ENCODE measurements at regions not wholly inside any gene's neighbourhood (a gene's known extent, or its start where the extent isn't known, plus 50 kb on each side); places are given as distances from the start of the nearest gene placed in this dataset.

DNA sequence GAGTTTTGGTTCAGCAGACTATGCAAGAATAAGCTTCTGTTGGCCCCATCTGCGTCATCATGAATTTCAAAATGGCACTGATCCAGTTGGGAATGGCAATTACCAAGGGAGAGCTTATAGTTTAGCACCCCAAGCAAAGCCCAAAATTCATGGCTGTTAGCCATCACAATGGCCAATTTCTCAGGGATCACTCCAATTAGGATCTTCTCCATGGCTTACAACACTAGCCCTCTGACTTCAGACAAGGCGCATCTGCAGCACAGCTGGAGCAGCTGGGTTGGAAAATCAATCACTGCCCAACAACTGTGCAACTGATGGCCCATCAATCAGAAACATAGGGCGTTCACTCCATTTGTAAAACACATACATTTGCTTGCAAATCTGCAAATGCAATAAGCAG lies 273.6 kb downstream of the SRBD1 start:
- no peak for DNase-seq

DNA sequence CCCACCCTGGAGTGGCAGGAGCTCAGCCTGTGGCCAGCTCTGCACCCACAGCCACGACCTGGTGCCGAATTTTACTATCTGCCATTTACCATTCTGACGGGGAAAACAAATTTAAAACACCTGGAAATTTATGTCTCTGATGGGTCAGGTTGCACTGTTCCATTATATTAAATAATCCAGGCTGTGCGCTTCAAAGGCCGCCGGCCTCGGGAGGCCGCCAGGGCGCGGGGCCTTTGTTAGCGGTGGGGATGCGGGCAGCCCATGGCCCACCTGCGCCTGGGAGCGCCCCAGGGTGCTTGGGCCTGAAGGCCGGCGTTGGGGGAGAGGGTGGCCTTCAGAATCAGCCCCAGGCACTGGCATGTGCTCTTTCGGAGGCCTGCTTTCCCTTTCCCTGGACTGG lies 276.9 kb downstream of the SRBD1 start:
- DNase-seq = no peak

DNA sequence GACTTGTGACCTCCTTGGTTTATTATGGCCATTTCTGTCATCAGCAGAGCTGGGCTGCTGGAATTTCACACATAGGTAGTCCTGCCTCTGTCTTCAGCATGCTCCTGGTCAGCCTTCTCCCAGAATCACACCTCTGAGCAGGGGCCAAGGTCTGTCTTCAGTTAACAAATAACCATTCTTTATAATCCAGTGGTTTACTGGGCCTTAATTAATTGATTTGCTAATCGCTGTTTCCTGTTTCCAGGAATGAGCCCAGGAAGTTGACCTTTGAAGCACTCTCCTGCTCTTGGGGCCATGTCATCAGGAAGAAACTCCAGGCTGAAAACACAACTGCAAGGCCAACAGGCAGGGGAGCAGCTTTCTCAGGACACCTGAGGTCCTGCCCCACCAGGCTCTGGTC lies 278.5 kb downstream of the SRBD1 start:
- DNase-seq = no peak

DNA sequence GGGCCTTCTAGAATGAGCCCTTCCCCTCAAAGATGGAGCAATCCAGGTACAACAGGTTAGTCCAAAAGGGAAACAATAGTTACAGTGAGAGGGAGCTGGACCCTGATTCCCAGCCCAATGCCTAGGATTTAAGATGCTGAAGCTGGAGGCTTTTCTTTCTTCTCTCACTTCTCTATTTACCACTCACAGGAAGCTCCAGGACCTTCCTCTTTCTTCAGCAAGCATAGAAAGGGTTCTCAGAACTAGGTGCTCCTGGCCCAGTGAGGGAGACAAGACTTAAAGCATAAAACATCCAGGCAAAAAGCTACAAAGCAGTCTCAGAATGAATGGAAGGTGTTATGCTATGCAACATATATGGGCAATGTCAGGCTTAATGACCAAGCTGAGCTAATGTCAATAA lies 279.0 kb downstream of the SRBD1 start:
- DNase-seq = no peak

DNA sequence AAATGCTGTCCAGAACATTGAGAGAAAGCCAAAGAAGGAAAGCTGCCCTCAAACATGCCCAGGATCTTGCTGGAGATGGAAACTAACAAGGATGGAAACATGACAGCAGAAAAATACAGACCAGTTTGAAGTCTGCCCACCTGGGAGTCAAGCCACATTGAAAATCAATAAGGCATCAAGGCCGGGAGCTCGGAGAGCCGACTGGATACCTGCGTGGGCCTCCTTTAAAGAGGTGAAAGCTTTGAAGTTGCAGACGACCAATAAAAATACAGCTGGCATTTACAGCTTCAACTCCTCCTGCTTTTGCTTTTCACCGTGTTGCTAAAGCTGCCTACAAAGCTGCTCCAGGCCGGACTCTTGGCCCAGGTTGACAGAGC lies 279.7 kb downstream of the SRBD1 start:
- no peak for DNase-seq

DNA sequence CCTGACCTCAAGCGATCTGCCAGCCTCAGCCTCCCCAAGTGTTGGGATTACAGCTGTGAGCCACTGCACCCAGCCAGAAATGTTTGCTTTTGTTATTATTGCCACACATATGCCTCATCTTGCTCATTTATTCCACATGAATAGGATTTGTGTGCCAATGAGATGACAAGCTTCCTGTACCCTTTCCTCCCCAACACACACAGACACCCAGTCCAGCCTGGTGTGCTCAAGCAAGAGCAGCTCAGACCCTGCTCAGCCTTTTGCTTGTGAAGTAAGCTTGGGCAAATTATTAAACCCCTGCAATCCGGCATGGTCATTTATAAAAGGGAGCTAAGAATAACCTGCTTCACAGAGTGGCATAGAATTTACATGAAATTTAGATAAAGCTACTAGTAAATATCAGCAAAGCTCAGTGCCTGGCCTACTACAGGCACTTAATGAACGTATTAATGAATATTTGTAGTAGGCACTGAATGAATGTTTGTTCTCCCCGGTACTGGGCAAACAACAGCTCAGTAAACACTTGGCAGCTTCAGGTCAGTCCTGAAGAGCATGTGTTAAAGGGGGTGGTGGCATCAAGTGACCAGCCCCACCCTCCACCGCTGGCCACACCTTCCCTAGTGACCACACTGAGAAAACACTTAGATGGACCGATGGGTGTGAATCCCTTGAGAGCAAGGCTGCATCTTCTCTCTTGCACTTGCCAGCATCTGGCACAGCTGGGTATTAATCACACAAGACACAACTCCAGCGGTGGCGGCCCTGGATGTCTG lies 280.2 kb downstream of the SRBD1 start:
- DNase-seq = no peak

DNA sequence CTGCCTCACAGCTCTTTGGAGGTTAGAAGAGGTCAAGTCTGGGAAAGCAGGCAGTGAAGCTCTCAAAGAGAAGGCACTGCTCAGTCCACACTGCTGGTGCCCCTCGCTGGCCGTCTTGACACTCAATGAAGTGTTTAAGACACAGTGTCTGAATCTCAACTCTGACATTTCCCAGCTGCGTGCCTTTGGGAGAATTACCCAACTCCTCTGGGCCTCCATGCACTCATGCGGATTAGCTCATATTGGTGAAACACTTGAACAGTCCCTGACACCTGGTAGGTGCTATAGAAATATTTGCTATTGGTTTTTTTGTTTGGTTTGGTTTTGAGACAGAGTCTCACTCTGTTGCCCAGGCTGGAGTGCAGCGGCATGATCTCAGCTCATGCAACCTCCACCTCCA lies 281.0 kb downstream of the SRBD1 start:
- DNase-seq = no peak

DNA sequence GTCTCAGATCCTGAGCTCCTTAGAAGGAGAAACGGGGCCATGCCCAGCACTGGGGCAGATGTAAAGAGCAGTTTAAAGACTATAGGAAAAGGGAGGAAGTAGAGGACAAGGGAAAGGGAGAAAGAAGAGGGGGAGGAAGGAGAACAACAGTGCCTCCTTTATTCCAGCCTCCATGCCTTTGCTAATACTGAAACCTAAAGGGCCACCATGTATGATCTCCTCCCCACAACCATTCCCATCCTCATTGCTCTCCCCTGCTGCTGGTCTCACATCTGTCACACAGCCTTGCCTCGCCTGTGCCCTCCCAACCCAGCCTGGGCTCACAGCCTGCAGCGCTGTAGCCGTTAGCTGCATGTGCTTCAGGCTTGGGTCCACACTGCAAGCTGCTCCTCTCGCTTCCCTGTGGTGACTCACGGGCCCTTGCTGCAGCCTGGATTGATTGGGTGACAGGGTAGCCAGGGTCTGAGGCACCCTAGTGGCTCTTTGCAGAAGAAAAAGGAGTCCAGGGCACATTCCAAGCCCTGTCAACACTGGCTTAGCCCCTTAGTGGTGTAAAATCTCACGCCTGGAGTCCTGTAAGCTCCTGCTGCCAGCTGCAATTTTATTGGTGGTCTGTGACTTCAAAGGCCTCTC lies 281.9 kb downstream of the SRBD1 start:
- DNase-seq = peak; percentile 35

DNA sequence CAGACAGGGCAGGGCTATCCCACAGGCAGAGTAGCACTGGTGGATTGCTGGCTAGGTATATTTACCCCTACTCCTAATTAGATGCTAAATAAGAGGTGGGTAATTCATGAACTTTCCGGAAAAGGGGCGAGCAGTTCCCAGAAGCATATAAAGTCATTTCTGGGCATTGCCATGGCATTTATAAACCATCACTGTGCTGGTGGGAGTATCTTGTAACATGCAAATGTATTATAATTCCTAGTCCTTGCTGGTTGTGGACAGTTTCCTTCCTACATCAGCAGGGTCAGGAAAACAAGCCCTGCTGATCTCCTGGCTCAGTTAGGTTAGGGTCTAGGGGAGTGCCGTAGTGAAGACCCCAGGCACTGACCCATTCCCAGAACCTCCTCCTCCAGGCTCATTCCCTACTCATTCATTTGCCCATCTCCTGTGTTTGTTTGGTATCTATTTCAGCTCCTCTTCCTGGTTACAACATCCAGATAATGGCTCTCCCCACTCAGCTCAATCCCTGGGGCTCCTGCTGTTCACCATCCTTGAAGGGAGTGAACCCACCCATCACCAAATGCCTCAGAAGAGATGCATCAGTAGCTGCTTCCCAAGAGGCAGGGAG lies 282.7 kb downstream of the SRBD1 start:
- DNase-seq = no peak

DNA sequence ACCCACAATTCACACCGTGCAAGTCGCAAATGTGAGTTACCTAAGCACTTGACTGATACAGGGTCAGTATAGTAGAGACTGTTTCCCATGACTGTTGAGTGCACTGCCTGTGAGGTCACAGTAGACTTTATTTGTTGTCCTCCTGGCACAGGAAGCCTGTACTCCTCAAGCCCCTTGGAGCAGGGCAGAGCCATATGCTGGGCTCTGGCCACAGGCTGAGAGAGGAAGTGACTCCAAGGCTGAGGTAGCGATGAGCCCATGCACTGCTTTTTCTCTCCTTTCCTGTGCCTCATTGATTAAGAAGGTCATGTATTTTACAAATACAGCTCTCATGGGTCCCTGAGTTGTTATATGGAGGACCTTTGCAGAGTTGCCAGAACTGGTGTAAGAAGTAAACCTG lies 287.7 kb downstream of the SRBD1 start:
- no peak for DNase-seq

DNA sequence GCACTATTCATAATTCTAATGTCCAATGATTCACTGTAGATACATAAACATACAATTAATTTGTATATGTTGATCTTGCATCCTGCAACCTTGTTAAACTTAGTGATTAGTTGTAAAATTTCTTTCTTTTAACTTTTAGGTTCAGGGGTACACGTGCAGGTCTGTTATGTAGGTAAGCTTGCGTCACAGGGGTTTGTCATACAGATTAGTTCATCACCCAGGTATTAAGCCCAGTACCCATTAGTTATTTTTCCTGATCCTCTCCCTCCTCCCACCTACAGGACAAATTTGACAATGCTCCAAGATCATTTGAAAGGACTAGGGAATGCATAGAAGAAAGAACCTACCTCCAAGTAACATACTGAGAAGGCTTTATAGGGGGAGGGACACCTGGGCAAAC lies 290.1 kb downstream of the SRBD1 start:
- no peak for DNase-seq

DNA sequence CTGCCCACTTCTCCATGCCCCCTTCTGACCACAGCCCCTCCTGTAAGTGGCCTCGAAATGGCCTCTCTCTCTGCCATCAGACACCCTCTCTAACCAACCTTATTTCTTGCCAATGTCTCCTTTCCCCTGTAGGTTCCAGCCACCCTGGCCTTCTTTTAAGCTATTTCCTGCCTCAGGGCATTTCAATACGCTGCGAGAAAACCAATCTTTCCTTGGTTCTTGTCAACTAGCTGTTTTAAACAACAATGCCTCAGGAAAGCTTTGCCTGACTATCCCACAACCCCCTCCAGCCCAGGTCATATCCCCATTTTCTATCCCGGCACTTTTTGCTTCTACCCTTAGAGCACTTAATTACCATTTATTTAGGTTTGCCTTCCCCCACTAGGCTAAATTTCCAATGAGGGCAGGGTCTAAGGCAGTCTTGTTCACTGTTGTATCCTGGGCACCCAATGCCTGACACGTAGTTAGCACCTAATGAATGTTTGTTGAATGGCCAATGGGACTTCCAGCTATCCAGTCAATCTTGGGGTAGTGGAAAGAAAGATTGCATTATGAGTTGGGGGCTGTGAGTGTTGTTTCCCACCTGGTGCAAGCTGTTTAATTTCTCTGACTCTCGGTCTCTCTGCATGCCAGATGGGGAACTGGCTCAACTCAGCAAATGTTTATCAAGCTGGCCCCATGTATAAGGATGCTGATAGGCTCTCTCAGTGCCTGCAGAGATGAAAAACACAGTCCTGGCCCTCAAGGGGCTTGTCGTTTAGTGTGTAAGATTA lies 291.2 kb downstream of the SRBD1 start:
- no peak for DNase-seq

DNA sequence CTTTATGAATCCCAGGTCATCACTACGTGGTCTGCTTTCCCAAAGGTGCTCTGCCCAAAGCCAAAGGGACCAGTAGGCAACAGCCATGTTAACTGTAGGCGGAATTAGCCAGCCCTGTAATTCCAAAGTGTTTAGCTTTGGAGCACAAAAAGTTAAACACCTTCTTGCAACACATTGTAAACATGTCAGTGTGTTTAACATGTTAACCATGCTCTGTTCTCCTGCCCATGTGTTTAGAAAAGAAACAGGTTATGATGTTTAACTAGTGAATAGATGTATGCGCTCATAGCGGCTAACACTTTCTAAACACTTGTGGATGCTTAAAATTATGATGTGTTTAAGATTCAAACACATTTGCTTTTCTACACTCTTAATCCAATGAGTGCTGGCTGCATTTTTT lies 292.4 kb downstream of the SRBD1 start:
- DNase-seq = no peak

DNA sequence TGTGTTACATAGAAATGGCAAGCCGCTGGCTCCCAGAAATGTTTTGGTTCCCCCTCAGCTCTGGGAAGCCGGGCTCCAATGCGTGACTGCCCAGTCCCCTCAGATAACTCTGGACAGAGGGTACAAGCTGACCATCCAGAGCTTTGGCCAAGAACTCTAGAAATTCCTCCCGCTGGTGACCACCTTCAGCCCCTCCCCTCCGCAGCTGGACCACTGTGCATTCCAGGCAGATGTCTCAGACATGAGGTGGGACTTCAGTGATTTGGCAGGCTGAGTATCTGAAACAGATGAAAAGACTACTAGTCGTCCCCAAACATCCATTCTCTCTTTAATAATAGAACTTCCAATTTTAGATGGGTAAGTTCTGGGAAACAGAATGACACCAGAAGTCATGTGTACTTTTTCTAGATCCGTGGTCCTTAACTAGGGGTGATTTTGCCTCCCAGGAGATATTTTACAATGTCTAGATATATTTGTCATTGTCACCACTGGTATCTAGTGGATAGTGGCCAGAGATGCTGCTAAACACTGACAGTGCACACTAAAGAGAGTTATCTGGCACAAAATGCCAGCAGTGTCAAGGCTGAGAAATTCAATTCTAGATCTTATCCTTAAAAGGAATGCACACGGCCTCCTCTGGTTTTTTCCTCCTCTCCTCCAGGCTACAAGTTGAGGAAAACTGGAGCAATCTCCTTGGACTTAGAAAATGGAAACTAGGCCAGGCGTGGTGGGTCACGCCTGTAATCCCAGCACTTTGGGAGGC lies 294.3 kb downstream of the SRBD1 start:
- no peak for DNase-seq

DNA sequence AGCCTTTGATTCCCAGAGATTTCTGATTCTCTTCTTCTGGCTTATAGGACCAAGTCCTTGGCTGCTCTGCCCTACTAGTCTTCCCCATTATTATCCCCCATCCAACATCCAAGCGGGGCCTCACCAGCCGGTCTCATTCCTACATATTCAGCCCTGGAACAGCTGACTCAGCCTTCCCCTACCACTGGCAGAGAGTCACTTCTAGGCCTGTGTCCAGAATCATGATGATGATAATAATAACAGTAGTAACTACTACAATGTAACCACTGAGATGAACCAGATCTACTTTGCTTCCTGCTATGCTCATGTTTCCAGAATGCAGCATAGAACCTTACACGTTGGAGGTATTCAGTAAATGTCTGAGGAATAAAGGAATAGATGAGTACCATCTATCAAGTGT lies 295.2 kb downstream of the SRBD1 start:
- no peak for DNase-seq

DNA sequence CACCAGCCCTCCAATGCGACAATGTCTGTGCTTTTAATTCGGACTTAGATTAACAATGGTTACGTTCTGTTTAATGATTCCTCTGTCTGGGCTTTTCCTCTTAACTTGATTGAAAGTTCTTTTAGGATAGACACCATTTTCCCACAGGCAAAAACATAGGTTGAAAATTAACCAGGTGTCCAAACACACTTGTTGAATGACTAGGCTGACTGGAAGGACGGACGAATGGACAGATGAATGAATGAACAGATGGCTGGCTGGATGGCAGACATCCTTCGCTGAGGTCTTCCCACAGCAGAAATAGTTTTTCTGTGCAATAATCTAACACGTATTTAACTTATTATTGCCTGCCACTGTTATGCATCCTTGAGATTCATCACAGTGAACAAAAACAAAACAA lies 298.8 kb downstream of the SRBD1 start:
- DNase-seq = no peak

DNA sequence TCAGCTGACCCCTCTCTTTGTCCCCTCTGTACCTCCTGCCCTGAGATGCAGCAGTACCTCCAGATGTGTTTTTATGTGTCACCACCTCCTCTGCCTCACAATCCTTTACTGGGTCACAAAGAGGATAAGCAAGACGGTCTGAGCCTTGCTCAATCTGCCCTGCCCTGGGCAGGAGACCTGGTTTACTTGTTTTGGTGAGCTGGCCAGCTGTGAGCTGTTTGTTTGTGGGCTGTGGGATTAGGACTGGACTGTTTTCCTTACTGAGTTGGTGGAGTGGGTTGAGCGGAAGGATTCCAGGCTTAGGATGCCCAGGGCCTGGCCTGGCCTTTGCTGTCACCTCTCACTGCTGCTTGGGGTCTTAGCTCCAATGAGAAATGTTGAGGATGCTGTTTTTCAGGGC lies 299.5 kb downstream of the SRBD1 start:
- DNase-seq = no peak

DNA sequence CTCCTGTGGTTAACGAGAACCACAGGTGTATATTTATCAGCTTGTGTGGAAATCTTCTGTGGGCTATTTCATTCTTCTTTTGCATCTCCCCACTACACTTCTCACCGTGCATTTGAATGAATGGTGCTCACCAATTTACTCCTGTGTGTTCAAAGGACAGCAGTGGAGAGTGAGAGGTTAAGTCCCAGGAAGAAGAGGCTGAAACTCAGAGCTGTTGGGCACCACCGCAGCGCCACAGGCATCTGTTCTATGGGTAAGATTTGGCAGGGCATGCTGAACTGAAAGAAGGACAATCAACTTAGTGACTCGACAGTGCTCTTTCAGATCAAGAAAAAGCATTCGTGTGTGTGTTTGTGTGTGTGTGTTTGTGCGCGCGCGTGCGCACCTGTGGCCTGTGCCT lies 297.9 kb upstream of the SIX2 start:
- DNase-seq = no peak

DNA sequence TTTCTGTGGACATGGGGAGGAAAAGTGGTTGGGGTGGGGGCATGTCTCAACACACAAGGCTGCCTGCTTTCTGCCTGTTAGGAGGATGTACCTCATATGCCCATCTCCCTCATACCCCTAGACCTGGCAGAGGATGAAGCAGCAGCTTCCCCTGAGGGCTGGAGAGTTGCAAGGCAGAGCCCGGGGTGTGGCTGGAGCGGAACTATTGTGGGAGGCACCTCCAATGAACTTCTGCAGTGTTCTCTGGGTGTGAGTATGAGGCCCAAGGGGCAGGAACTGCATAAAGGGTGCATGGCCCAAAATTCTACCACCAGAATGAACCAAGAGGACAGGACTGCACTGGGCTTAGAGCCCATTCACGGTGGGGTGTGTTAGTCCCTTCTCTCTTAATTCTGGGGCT lies 296.3 kb upstream of the SIX2 start:
- DNase-seq = no peak

DNA sequence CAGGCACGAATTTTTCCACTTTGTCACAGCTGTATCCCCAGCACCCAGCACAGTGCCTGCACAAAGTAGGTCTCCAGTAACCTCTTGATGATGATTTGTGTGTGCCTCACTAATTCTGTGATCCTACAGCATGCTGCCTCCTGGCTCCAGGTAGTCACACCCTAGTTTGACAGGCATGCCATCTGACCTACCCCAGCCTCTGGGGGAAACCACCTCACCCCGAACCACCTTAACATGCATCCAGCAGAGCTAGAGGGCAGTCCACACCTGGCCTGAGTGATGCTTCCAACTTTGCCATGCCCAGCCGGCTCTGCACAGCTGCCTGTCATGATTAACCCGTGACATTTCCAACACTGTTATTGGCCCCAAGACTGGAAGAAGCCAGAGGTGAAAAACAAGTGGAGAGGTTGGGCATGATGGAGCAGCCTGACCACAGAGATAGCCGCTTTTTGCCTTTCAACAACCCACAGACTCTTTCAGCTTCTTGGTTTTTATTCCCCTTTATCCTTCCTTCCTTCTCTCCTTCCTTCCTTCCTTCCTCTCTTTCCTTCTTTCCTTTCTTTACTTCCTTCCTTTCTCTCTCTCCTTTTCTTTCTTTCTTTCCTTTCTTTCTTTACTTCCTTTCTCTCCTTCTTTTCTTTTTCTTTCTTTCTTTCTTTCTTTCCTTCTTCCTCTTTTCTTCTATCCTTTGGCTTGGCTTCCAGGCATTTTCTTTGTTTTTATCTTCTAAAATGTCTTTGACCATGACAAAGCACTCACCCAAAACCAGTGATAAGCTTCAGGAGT lies 294.4 kb upstream of the SIX2 start:
- DNase-seq = no peak

DNA sequence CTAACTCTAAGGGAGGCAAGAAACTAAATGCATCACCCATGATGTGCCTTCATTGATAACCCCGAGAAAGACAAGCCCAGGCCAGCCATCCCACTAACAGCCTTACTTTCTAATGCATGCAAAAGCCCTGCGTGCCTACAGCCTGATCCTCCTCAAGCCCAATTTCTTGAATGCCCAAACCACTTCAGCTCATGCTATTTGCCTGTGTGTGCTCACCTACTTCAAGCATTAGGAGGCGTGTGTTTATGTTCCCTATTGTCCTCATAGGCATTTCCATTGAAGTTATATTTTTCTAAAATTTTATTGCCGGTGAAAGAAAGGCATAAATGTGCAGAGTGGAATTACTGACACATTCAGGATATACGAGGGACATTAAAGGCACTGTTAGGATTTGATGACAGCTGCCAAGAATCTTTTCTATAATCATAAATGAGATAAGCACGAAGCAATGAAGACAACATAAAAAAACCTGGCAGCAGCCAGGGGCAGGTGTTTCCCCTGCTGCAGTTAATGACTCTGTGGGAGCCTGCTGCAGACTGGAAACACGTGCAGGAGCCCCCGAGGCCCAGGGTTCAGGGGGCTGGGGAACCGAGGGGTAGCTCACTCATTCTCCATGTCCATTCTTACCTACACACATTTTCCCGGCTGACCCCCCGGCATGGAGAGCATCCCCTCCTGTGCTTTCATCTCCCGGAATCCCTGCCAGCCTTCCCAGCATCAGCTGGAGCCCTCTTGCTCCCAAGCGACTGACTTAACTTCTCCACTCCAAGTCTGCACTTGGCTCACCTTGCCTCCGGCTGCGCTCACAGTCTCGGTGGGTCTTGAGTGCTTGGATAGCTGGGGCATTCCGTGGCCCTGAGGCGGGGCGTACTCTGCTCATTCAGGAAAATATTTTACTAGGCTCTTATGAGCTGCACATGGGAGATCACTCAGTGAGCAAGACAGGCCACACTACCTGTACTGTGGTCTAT lies 292.3 kb upstream of the SIX2 start:
- no peak for DNase-seq

All from 8988T (cell line).